Nephron (organoid): ENCODE measurements at regions not wholly inside any gene's neighbourhood (a gene's known extent, or its start where the extent isn't known, plus 50 kb on each side); places are given as distances from the start of the nearest gene placed in this dataset.

Experiments used
- H3K27ac Mint-ChIP-seq, 3 experiments: 2 replicates each; pipeline ENCODE4 v1.8.0; 2020; ENCODE audit warnings: mixed read lengths in 3 of 3, mild to moderate bottlenecking in 2 of 3, moderate library complexity in 1 of 3
- H3K27me3 Mint-ChIP-seq: 2 replicates; pipeline ENCODE4 v1.8.0; 2021; ENCODE audit warnings: low read depth, mild to moderate bottlenecking, moderate library complexity, mixed read lengths
- H3K36me3 Mint-ChIP-seq: 2 replicates; pipeline ENCODE4 v1.8.0; 2020; ENCODE audit warnings: low read depth, mixed read lengths
- H3K4me1 Mint-ChIP-seq: 2 replicates; pipeline ENCODE4 v1.8.0; 2020; ENCODE audit warnings: mixed read lengths
- H3K4me3 Mint-ChIP-seq, 3 experiments: 2 replicates each; pipeline ENCODE4 v1.8.0; 2020; ENCODE audit warnings: mild to moderate bottlenecking in 3 of 3, mixed read lengths in 3 of 3, moderate library complexity in 2 of 3
- H3K9me3 Mint-ChIP-seq: 2 replicates; pipeline ENCODE4 v1.8.0; 2020; ENCODE audit warnings: mixed read lengths
- CTCF ChIP-seq, 3 experiments: fragments of 200-600 bp; sonication (generic); IDR thresholded peaks; one replicate each; pipeline ENCODE4 v1.5.0; 2021; ENCODE audit warnings: antibody characterized with exemption in 3 of 3; ENCODE audit not compliant: unreplicated experiment in 3 of 3

DNA sequence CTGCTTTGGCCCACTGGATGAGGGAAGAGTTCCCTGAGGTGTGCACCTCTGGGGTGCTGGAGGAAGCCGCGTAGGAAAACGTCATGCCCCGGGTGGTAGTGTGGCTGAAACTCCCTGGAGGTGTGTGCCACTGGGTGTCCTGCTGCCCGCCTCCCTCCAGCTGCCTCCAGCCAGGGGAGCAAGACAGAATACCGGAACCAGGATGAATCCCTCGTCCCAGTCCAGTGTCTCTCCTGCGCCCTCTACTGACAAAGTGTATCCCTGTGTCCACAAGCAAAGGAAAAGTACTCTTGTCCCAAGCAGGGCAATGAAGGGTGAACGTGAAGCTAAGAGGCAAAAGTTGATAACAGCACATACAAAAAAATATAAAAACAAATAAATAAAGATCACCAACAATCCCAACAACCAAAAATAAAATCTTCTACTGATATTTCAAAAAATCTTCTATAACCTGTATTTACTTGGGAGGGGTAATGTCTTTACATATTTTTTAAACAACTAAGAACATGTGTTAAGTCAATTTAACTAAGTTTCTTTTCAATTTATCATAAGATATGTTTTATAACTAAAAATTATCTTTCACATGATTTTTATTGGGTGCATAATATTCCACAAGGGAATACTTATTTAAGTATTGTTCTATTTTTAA lies 437.6 kb downstream of the MAFB start:
- H3K4me1 Mint-ChIP-seq, result peaks cover 5% of the 10 kb centered on the region
- no peak for TF ChIP-seq CTCF (IDR thresholded peaks at IDR 0.05; ENCODE audit: unreplicated experiment in 3 of 3)
- peaks cover 10% of the 10 kb centered on the region for H3K9me3 Mint-ChIP-seq
- no peak overlapping the region for H3K27ac Mint-ChIP-seq
- H3K4me3 Mint-ChIP-seq, result no peak overlapping the region
- H3K27me3 Mint-ChIP-seq, result peaks cover 3% of the 10 kb centered on the region
- peaks cover 4% of the 10 kb centered on the region for H3K36me3 Mint-ChIP-seq

GRCh38 chr20:40249805-40250204 lies 439.2 kb downstream of the MAFB start:
- Mint-ChIP-seq H3K27ac (no peak overlapping the region), H3K4me1 (peaks cover 5% of the 10 kb centered on the region), H3K36me3 (peaks cover 4% of the 10 kb centered on the region), H3K27me3 (no peaks in the 10 kb centered on the region), H3K4me3 (no peak overlapping the region), H3K9me3 (peaks cover 10% of the 10 kb centered on the region)
- TF ChIP-seq CTCF (IDR thresholded peaks at IDR 0.05; ENCODE audit: unreplicated experiment in 3 of 3), result no peak

GRCh38 chr20:40245829-40246228 lies 443.2 kb downstream of the MAFB start:
- Mint-ChIP-seq H3K36me3 (peaks cover under 1% of the 10 kb centered on the region), H3K9me3 (peaks cover 4% of the 10 kb centered on the region), H3K27ac (no peak overlapping the region), H3K4me3 (no peak overlapping the region), H3K4me1 (no peaks in the 10 kb centered on the region), H3K27me3 (peaks cover 5% of the 10 kb centered on the region)
- no peak for TF ChIP-seq CTCF (IDR thresholded peaks at IDR 0.05; ENCODE audit: unreplicated experiment in 3 of 3)

DNA sequence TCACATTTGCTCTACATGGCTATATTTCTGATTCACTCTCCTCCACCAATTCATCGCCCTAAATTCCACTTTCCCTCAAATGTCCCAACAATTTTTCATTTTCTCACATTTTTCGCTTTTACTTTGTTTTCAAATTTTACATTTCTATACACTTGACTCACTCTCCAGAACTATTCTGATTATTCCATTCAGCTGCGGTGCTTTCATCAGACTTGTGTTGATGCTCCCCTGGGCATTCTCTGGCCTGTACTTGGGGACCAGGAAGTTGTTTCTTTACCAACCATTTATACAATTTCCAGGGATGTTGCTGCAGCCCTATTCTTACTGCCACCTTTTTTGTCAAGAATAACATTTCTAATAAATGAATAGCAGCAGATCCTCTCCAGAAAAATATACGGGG lies 444.8 kb downstream of the MAFB start:
- peaks cover 6% of the 10 kb centered on the region for H3K27me3 Mint-ChIP-seq
- H3K4me3 Mint-ChIP-seq, result no peak overlapping the region
- H3K36me3 Mint-ChIP-seq, result no peaks in the 10 kb centered on the region
- peaks cover 3% of the 10 kb centered on the region for H3K9me3 Mint-ChIP-seq
- no peak overlapping the region for H3K27ac Mint-ChIP-seq
- H3K4me1 Mint-ChIP-seq, result no peaks in the 10 kb centered on the region
- TF ChIP-seq CTCF (IDR thresholded peaks at IDR 0.05; ENCODE audit: unreplicated experiment in 3 of 3), result no peak

- Mint-ChIP-seq H3K9me3 (no peaks in the 10 kb centered on the region), H3K27me3 (peaks cover 15% of the 10 kb centered on the region), H3K27ac (peak overlapping the region in 2 of 3 experiments; percentile 22 to 62), H3K4me1 (no peaks in the 10 kb centered on the region), H3K4me3 (no peak overlapping the region), H3K36me3 (no peaks in the 10 kb centered on the region)
- no peak for TF ChIP-seq CTCF (IDR thresholded peaks at IDR 0.05; ENCODE audit: unreplicated experiment in 3 of 3)
Observed at GRCh38 chr20:40241596-40242343, 447.3 kb downstream of the MAFB start.

- Mint-ChIP-seq H3K4me3 (no peak overlapping the region), H3K4me1 (peaks cover 2% of the 10 kb centered on the region), H3K27me3 (peaks cover 21% of the 10 kb centered on the region), H3K9me3 (no peaks in the 10 kb centered on the region), H3K27ac (no peak overlapping the region), H3K36me3 (no peaks in the 10 kb centered on the region)
- no peak for TF ChIP-seq CTCF (IDR thresholded peaks at IDR 0.05; ENCODE audit: unreplicated experiment in 3 of 3)
Observed at GRCh38 chr20:40238511-40238910, 450.5 kb downstream of the MAFB start.
